NCI-H446 treated with DMSO at 0.1 percent for 48 hours (cell line): ENCODE measurements at regions not wholly inside any gene's neighbourhood (a gene's known extent, or its start where the extent isn't known, plus 50 kb on each side); places are given as distances from the start of the nearest gene placed in this dataset.

Experiments
- DNase-seq: peaks from one replicate; lab custom pipeline; 2025; lab: John Stamatoyannopoulos, UW

GRCh38 chr10:10456856-10457255, 560.8 kb upstream of the CELF2 start:
- DNase-seq: no peak

GRCh38 chr10:10460451-10460850, 557.2 kb upstream of the CELF2 start:
- DNase-seq: no peak

- DNase-seq: no peak
Measured at GRCh38 chr10:10462151-10462941, 555.3 kb upstream of the CELF2 start.

- no peak for DNase-seq
Measured at GRCh38 chr10:10471758-10472157, 545.9 kb upstream of the CELF2 start.

GRCh38 chr10:10475812-10476211, 541.9 kb upstream of the CELF2 start:
- DNase-seq: no peak

GRCh38 chr10:10477844-10478243, 539.8 kb upstream of the CELF2 start:
- peak; percentile 50 for DNase-seq

GRCh38 chr10:10479465-10479864, 538.2 kb upstream of the CELF2 start:
- DNase-seq: no peak

- no peak for DNase-seq
Measured at GRCh38 chr10:10482613-10483012, 535.1 kb upstream of the CELF2 start.

GRCh38 chr10:10489076-10489475, 528.6 kb upstream of the CELF2 start:
- DNase-seq: no peak

- DNase-seq: no peak
Measured at GRCh38 chr10:10489805-10490571, 527.7 kb upstream of the CELF2 start.

- no peak for DNase-seq
Measured at GRCh38 chr10:10490581-10490980, 527.1 kb upstream of the CELF2 start.

- no peak for DNase-seq
Measured at GRCh38 chr10:10492420-10492819, 525.3 kb upstream of the CELF2 start.

- no peak for DNase-seq
Measured at GRCh38 chr10:10493833-10494232, 523.8 kb upstream of the CELF2 start.

- DNase-seq: no peak
Measured at GRCh38 chr10:10497245-10497644, 520.4 kb upstream of the CELF2 start.

- no peak for DNase-seq
Measured at GRCh38 chr10:10498781-10499180, 518.9 kb upstream of the CELF2 start.

GRCh38 chr10:10499839-10500238, 517.8 kb upstream of the CELF2 start:
- DNase-seq: no peak

- no peak for DNase-seq
Measured at GRCh38 chr10:10500937-10501336, 516.7 kb upstream of the CELF2 start.

GRCh38 chr10:10503772-10504171, 513.9 kb upstream of the CELF2 start:
- DNase-seq: no peak

- peak; percentile 4 for DNase-seq
Measured at GRCh38 chr10:10508211-10508610, 509.5 kb upstream of the CELF2 start.

GRCh38 chr10:10510179-10510578, 507.5 kb upstream of the CELF2 start:
- no peak for DNase-seq

- DNase-seq: no peak
Measured at GRCh38 chr10:10513067-10513466, 504.6 kb upstream of the CELF2 start.

GRCh38 chr10:10513898-10514297, 503.8 kb upstream of the CELF2 start:
- DNase-seq: no peak

- no peak for DNase-seq
Measured at GRCh38 chr10:10514797-10515196, 502.9 kb upstream of the CELF2 start.
